ENCODE measurements at regions not wholly inside any gene's neighbourhood (a gene's known extent, or its start where the extent isn't known, plus 50 kb on each side); places are given as distances from the start of the nearest gene placed in this dataset.
"Not testable (repeated sequence)": the region's sequence is repeated elsewhere in the genome, so short reads cannot be mapped to it uniquely, and the experiment has no call there.

GRCh38 chr1:145487156-145487555 is 61.8 kb upstream of the NBPF20 start:
- H3K79me2 ChIP-seq (ENCODE audit: control insufficient read depth, insufficient read depth, low read length); H3K9ac ChIP-seq (ENCODE audit: insufficient read depth, low read length); DNase-seq (ENCODE audit: low read depth in 2 of 2); H3K27ac ChIP-seq (ENCODE audit: insufficient read depth, low read length); H2AFZ ChIP-seq (ENCODE audit: low read length); H3K27me3 ChIP-seq (ENCODE audit: control insufficient read depth, insufficient read depth, low read length); H4K20me1 ChIP-seq (ENCODE audit: control insufficient read depth, extremely low read depth, insufficient read depth, low read length); H3K4me1 ChIP-seq (ENCODE audit: control insufficient read depth, extremely low read depth, insufficient read depth, low read length); H3K36me3 ChIP-seq (ENCODE audit: control insufficient read depth, insufficient read depth, low read length); H3K9me3 ChIP-seq (ENCODE audit: control insufficient read depth, insufficient read depth, low read depth, low read length): not testable (repeated sequence)
- Histone ChIP-seq H3K4me2 (ENCODE audit: extremely low read depth, insufficient read depth, low read length) (peak overlapping the region; percentile 5), H3K4me3 (replicated peaks in 1 of 4; ENCODE audit: control extremely low read depth in 1 of 4, insufficient read depth in 1 of 4, low read depth in 3 of 4, low read length in 4 of 4) (peak overlapping the region in 1 of 4 experiments; percentile 27)

- not testable (repeated sequence) for H3K4me3 ChIP-seq (replicated peaks in 1 of 4; ENCODE audit: control extremely low read depth in 1 of 4, insufficient read depth in 1 of 4, low read depth in 3 of 4, low read length in 4 of 4); DNase-seq (ENCODE audit: low read depth in 2 of 2); H3K4me1 ChIP-seq (ENCODE audit: control insufficient read depth, extremely low read depth, insufficient read depth, low read length)
Measured at GRCh38 chr1:145484257-145484656, 58.9 kb upstream of the NBPF20 start.

GRCh38 chr1:145482214-145482860 is 56.9 kb upstream of the NBPF20 start:
- H3K27me3 ChIP-seq (ENCODE audit: control insufficient read depth, insufficient read depth, low read length): not testable (repeated sequence)

More at GRCh38 chr1:145484257-145484656, 58.9 kb upstream of the NBPF20 start:
- not testable (repeated sequence) for H3K36me3 ChIP-seq (ENCODE audit: control insufficient read depth, insufficient read depth, low read length); H3K9ac ChIP-seq (ENCODE audit: insufficient read depth, low read length); H3K9me3 ChIP-seq (ENCODE audit: control insufficient read depth, insufficient read depth, low read depth, low read length); H3K27me3 ChIP-seq (ENCODE audit: control insufficient read depth, insufficient read depth, low read length); H2AFZ ChIP-seq (ENCODE audit: low read length); H3K27ac ChIP-seq (ENCODE audit: insufficient read depth, low read length); H3K4me2 ChIP-seq (ENCODE audit: extremely low read depth, insufficient read depth, low read length); H3K79me2 ChIP-seq (ENCODE audit: control insufficient read depth, insufficient read depth, low read length); H4K20me1 ChIP-seq (ENCODE audit: control insufficient read depth, extremely low read depth, insufficient read depth, low read length)

GRCh38 chr1:145475962-145476361 is 50.6 kb upstream of the NBPF20 start:
- not testable (repeated sequence) for H3K27me3 ChIP-seq (ENCODE audit: control insufficient read depth, insufficient read depth, low read length); H3K36me3 ChIP-seq (ENCODE audit: control insufficient read depth, insufficient read depth, low read length); H3K27ac ChIP-seq (ENCODE audit: insufficient read depth, low read length); H3K9me3 ChIP-seq (ENCODE audit: control insufficient read depth, insufficient read depth, low read depth, low read length); DNase-seq (ENCODE audit: low read depth in 2 of 2); H3K79me2 ChIP-seq (ENCODE audit: control insufficient read depth, insufficient read depth, low read length); H2AFZ ChIP-seq (ENCODE audit: low read length); H4K20me1 ChIP-seq (ENCODE audit: control insufficient read depth, extremely low read depth, insufficient read depth, low read length); H3K4me1 ChIP-seq (ENCODE audit: control insufficient read depth, extremely low read depth, insufficient read depth, low read length); H3K9ac ChIP-seq (ENCODE audit: insufficient read depth, low read length)
- Histone ChIP-seq H3K4me2 (ENCODE audit: extremely low read depth, insufficient read depth, low read length) (peak overlapping the region; percentile 13), H3K4me3 (replicated peaks in 1 of 4; ENCODE audit: control extremely low read depth in 1 of 4, insufficient read depth in 1 of 4, low read depth in 3 of 4, low read length in 4 of 4) (peak overlapping the region in 2 of 4 experiments; percentile 20 to 42)

More at GRCh38 chr1:145482214-145482860, 56.9 kb upstream of the NBPF20 start:
- not testable (repeated sequence) for H3K79me2 ChIP-seq (ENCODE audit: control insufficient read depth, insufficient read depth, low read length); H3K4me1 ChIP-seq (ENCODE audit: control insufficient read depth, extremely low read depth, insufficient read depth, low read length); H3K4me2 ChIP-seq (ENCODE audit: extremely low read depth, insufficient read depth, low read length); H3K9ac ChIP-seq (ENCODE audit: insufficient read depth, low read length); DNase-seq (ENCODE audit: low read depth in 2 of 2); H2AFZ ChIP-seq (ENCODE audit: low read length); H3K9me3 ChIP-seq (ENCODE audit: control insufficient read depth, insufficient read depth, low read depth, low read length); H3K36me3 ChIP-seq (ENCODE audit: control insufficient read depth, insufficient read depth, low read length); H4K20me1 ChIP-seq (ENCODE audit: control insufficient read depth, extremely low read depth, insufficient read depth, low read length); H3K4me3 ChIP-seq (replicated peaks in 1 of 4; ENCODE audit: control extremely low read depth in 1 of 4, insufficient read depth in 1 of 4, low read depth in 3 of 4, low read length in 4 of 4); H3K27ac ChIP-seq (ENCODE audit: insufficient read depth, low read length)

- H3K79me2 ChIP-seq (ENCODE audit: control insufficient read depth, insufficient read depth, low read length); H3K9me3 ChIP-seq (ENCODE audit: control insufficient read depth, insufficient read depth, low read depth, low read length); H3K27me3 ChIP-seq (ENCODE audit: control insufficient read depth, insufficient read depth, low read length); H2AFZ ChIP-seq (ENCODE audit: low read length); H4K20me1 ChIP-seq (ENCODE audit: control insufficient read depth, extremely low read depth, insufficient read depth, low read length); H3K9ac ChIP-seq (ENCODE audit: insufficient read depth, low read length); H3K4me1 ChIP-seq (ENCODE audit: control insufficient read depth, extremely low read depth, insufficient read depth, low read length); H3K36me3 ChIP-seq (ENCODE audit: control insufficient read depth, insufficient read depth, low read length); H3K27ac ChIP-seq (ENCODE audit: insufficient read depth, low read length): not testable (repeated sequence)
- DNase-seq (ENCODE audit: low read depth in 2 of 2): peak; percentile 13 to 64
- peak overlapping the region in 2 of 4 experiments; percentile 14 to 42 for H3K4me3 ChIP-seq (replicated peaks in 1 of 4; ENCODE audit: control extremely low read depth in 1 of 4, insufficient read depth in 1 of 4, low read depth in 3 of 4, low read length in 4 of 4)
- H3K4me2 ChIP-seq (ENCODE audit: extremely low read depth, insufficient read depth, low read length): peak overlapping the region; percentile 13
Measured at GRCh38 chr1:145475369-145475915, 50.0 kb upstream of the NBPF20 start.

Measured in fibroblast of lung (primary cell).